ENCODE measurements at regions not wholly inside any gene's neighbourhood (a gene's known extent, or its start where the extent isn't known, plus 50 kb on each side); places are given as distances from the start of the nearest gene placed in this dataset.
"Not testable (repeated sequence)": the region's sequence is repeated elsewhere in the genome, so short reads cannot be mapped to it uniquely, and the experiment has no call there.

- Histone ChIP-seq H3K79me2 (ENCODE audit: insufficient read depth, low read length) (no peaks in the 10 kb centered on the region), H3K4me2 (ENCODE audit: insufficient read depth, low read length) (no peak overlapping the region), H3K36me3 (ENCODE audit: insufficient read depth, low read length) (no peaks in the 10 kb centered on the region), H3K27ac (ENCODE audit: low read depth, low read length) (no peak overlapping the region), H3K4me3 (ENCODE audit: insufficient read depth, low read length) (no peak overlapping the region), H4K20me1 (ENCODE audit: insufficient read depth, low read length) (no peaks in the 10 kb centered on the region), H3K27me3 (ENCODE audit: insufficient read depth, low read length) (no peaks in the 10 kb centered on the region), H2AFZ (ENCODE audit: low read length) (no peak overlapping the region), H3K4me1 (ENCODE audit: insufficient read depth, low read length) (no peaks in the 10 kb centered on the region), H3K9me3 (ENCODE audit: low read depth, low read length) (no peaks in the 10 kb centered on the region)
- DNase-seq (ENCODE audit: insufficient read length, low spot score, missing footprints): no peak
- no peak for TF ChIP-seq CTCF (IDR thresholded peaks at IDR 0.05; ENCODE audit: extremely low read depth, low read depth, low read length)
These were observed 163.8 kb upstream of the SLC16A7 start for GRCh38 chr12:59432057-59432456.

- Histone ChIP-seq H3K36me3 (ENCODE audit: insufficient read depth, low read length) (no peaks in the 10 kb centered on the region), H4K20me1 (ENCODE audit: insufficient read depth, low read length) (no peaks in the 10 kb centered on the region), H3K9me3 (ENCODE audit: low read depth, low read length) (no peaks in the 10 kb centered on the region), H3K4me2 (ENCODE audit: insufficient read depth, low read length) (no peak overlapping the region), H2AFZ (ENCODE audit: low read length) (no peak overlapping the region), H3K27ac (ENCODE audit: low read depth, low read length) (no peak overlapping the region), H3K4me3 (ENCODE audit: insufficient read depth, low read length) (no peak overlapping the region), H3K79me2 (ENCODE audit: insufficient read depth, low read length) (no peaks in the 10 kb centered on the region), H3K4me1 (ENCODE audit: insufficient read depth, low read length) (no peaks in the 10 kb centered on the region), H3K27me3 (ENCODE audit: insufficient read depth, low read length) (no peaks in the 10 kb centered on the region)
- no peak for DNase-seq (ENCODE audit: insufficient read length, low spot score, missing footprints)
- TF ChIP-seq CTCF (IDR thresholded peaks at IDR 0.05; ENCODE audit: extremely low read depth, low read depth, low read length): no peak
These were observed 164.6 kb upstream of the SLC16A7 start for GRCh38 chr12:59431266-59431665.

GRCh38 chr12:59429766-59430165 is 166.1 kb upstream of the SLC16A7 start:
- H3K36me3 ChIP-seq (ENCODE audit: insufficient read depth, low read length): no peaks in the 10 kb centered on the region
- DNase-seq (ENCODE audit: insufficient read length, low spot score, missing footprints): no peak

GRCh38 chr12:59425798-59426197 is 170.0 kb upstream of the SLC16A7 start:
- Histone ChIP-seq H3K27me3 (ENCODE audit: insufficient read depth, low read length) (no peaks in the 10 kb centered on the region), H3K79me2 (ENCODE audit: insufficient read depth, low read length) (no peaks in the 10 kb centered on the region), H2AFZ (ENCODE audit: low read length) (no peak overlapping the region), H4K20me1 (ENCODE audit: insufficient read depth, low read length) (no peaks in the 10 kb centered on the region), H3K4me2 (ENCODE audit: insufficient read depth, low read length) (no peak overlapping the region), H3K9me3 (ENCODE audit: low read depth, low read length) (no peaks in the 10 kb centered on the region), H3K4me3 (ENCODE audit: insufficient read depth, low read length) (no peak overlapping the region), H3K27ac (ENCODE audit: low read depth, low read length) (no peak overlapping the region), H3K36me3 (ENCODE audit: insufficient read depth, low read length) (no peaks in the 10 kb centered on the region), H3K4me1 (ENCODE audit: insufficient read depth, low read length) (no peaks in the 10 kb centered on the region)
- no peak for DNase-seq (ENCODE audit: insufficient read length, low spot score, missing footprints)
- TF ChIP-seq CTCF (IDR thresholded peaks at IDR 0.05; ENCODE audit: extremely low read depth, low read depth, low read length): no peak

More at GRCh38 chr12:59429766-59430165, 166.1 kb upstream of the SLC16A7 start:
- Histone ChIP-seq H3K9me3 (ENCODE audit: low read depth, low read length) (no peaks in the 10 kb centered on the region), H3K27me3 (ENCODE audit: insufficient read depth, low read length) (no peaks in the 10 kb centered on the region), H4K20me1 (ENCODE audit: insufficient read depth, low read length) (no peaks in the 10 kb centered on the region), H3K4me1 (ENCODE audit: insufficient read depth, low read length) (no peaks in the 10 kb centered on the region), H3K4me3 (ENCODE audit: insufficient read depth, low read length) (no peak overlapping the region), H3K27ac (ENCODE audit: low read depth, low read length) (no peak overlapping the region), H2AFZ (ENCODE audit: low read length) (no peak overlapping the region), H3K4me2 (ENCODE audit: insufficient read depth, low read length) (no peak overlapping the region), H3K79me2 (ENCODE audit: insufficient read depth, low read length) (no peaks in the 10 kb centered on the region)
- no peak for TF ChIP-seq CTCF (IDR thresholded peaks at IDR 0.05; ENCODE audit: extremely low read depth, low read depth, low read length)

- H3K4me3 ChIP-seq (ENCODE audit: insufficient read depth, low read length); H3K27ac ChIP-seq (ENCODE audit: low read depth, low read length); H3K27me3 ChIP-seq (ENCODE audit: insufficient read depth, low read length); H3K9me3 ChIP-seq (ENCODE audit: low read depth, low read length); DNase-seq (ENCODE audit: insufficient read length, low spot score, missing footprints); H3K4me2 ChIP-seq (ENCODE audit: insufficient read depth, low read length); H4K20me1 ChIP-seq (ENCODE audit: insufficient read depth, low read length); H3K4me1 ChIP-seq (ENCODE audit: insufficient read depth, low read length); H3K79me2 ChIP-seq (ENCODE audit: insufficient read depth, low read length); H2AFZ ChIP-seq (ENCODE audit: low read length); H3K36me3 ChIP-seq (ENCODE audit: insufficient read depth, low read length): not testable (repeated sequence)
These were observed 171.2 kb upstream of the SLC16A7 start for GRCh38 chr12:59424666-59425065.

All from osteoblast (primary cell).